Ascending aorta (tissue), 2 donors: ENCODE measurements at regions not wholly inside any gene's neighbourhood (a gene's known extent, or its start where the extent isn't known, plus 50 kb on each side); places are given as distances from the start of the nearest gene placed in this dataset.

Source experiments
- DNase-seq, 2 donors: peaks; one replicate each; pipeline ENCODE4 v3.0.0-alpha.2; 2019; ENCODE audit warnings: low spot score in 2 of 2
- H3K27ac ChIP-seq, 2 donors: fragments of 200-600 bp; sonication (generic); one replicate each; pipeline ENCODE4 v1.5.1; 2016 to 2017; ENCODE audit warnings: mild to moderate bottlenecking in 1 of 2
- H3K27me3 ChIP-seq: fragments of 200-600 bp; sonication (generic); one replicate; pipeline ENCODE4 v1.5.1; 2017
- H3K36me3 ChIP-seq, 2 donors: fragments of 200-600 bp; sonication (generic); one replicate each; pipeline ENCODE4 v1.5.1; 2016
- H3K4me1 ChIP-seq, 2 donors: fragments of 200-600 bp; sonication (generic); one replicate each; pipeline ENCODE4 v1.5.1; 2016 to 2017; ENCODE audit warnings: mild to moderate bottlenecking in 1 of 2
- H3K4me3 ChIP-seq, 2 donors: fragments of 200-600 bp; sonication (generic); one replicate each; pipeline ENCODE4 v1.5.1; 2016 to 2017; ENCODE audit warnings: mild to moderate bottlenecking in 1 of 2
- H3K9me3 ChIP-seq, 2 donors: fragments of 200-600 bp; sonication (generic); one replicate each; pipeline ENCODE4 v1.5.1; 2016
- CTCF ChIP-seq, 3 experiments: fragments of 200-600 bp in 2 of 3; fragments of 450-650 bp in 1 of 3; sonication (generic) in 2 of 3; IDR thresholded peaks; one replicate each; pipeline ENCODE4 v1.5.1; 2016 to 2019; ENCODE audit warnings: antibody characterized with exemption in 3 of 3, mild to moderate bottlenecking in 1 of 3, moderate library complexity in 1 of 3
- intact Hi-C: fragments of 100-400 bp; cut with DNase I; formaldehyde crosslinking; loops from one replicate; pipeline ENCODE4 v1.15.1; 2023

GRCh38 chr11:8340296-8340695 is 76.6 kb upstream of the LMO1 start:
- H3K27ac ChIP-seq, result no peak overlapping the region
- H3K27me3 ChIP-seq, result no peaks in the 10 kb centered on the region
- no peaks in the 10 kb centered on the region for H3K9me3 ChIP-seq
- DNase-seq, result no peak
- no peak overlapping the region for H3K4me3 ChIP-seq
- H3K36me3 ChIP-seq, result no peaks in the 10 kb centered on the region
- TF ChIP-seq CTCF (IDR thresholded peaks at IDR 0.05), result no peak
- intact Hi-C loops, result no loop called here
- H3K4me1 ChIP-seq, result no peaks in the 10 kb centered on the region

- no peak for TF ChIP-seq CTCF (IDR thresholded peaks at IDR 0.05)
- DNase-seq, result no peak
- Histone ChIP-seq H3K9me3 (no peaks in the 10 kb centered on the region), H3K27ac (no peak overlapping the region), H3K4me1 (no peaks in the 10 kb centered on the region), H3K4me3 (no peak overlapping the region), H3K36me3 (no peaks in the 10 kb centered on the region), H3K27me3 (no peaks in the 10 kb centered on the region)
- intact Hi-C loops, result no loop called here
Measured at GRCh38 chr11:8339592-8340022, 75.9 kb upstream of the LMO1 start.

- Histone ChIP-seq H3K9me3 (no peaks in the 10 kb centered on the region), H3K36me3 (no peaks in the 10 kb centered on the region), H3K27me3 (no peaks in the 10 kb centered on the region), H3K27ac (no peak overlapping the region), H3K4me3 (no peak overlapping the region), H3K4me1 (no peaks in the 10 kb centered on the region)
- TF ChIP-seq CTCF (IDR thresholded peaks at IDR 0.05), result peak in 2 of 3 experiments; percentile 11 to 31
- intact Hi-C loops, result no loop called here
- no peak for DNase-seq
Measured at GRCh38 chr11:8338138-8338537, 74.5 kb upstream of the LMO1 start.

GRCh38 chr11:8337130-8337795 is 73.6 kb upstream of the LMO1 start:
- Histone ChIP-seq H3K4me3 (no peak overlapping the region), H3K27me3 (no peaks in the 10 kb centered on the region), H3K27ac (no peak overlapping the region), H3K4me1 (no peaks in the 10 kb centered on the region), H3K9me3 (no peaks in the 10 kb centered on the region), H3K36me3 (no peaks in the 10 kb centered on the region)
- no peak for DNase-seq
- intact Hi-C loops, result no loop called here
- TF ChIP-seq CTCF (IDR thresholded peaks at IDR 0.05), result no peak

GRCh38 chr11:8336356-8337129 is 72.9 kb upstream of the LMO1 start:
- Histone ChIP-seq H3K4me3 (no peak overlapping the region), H3K27me3 (no peaks in the 10 kb centered on the region), H3K27ac (no peak overlapping the region), H3K4me1 (no peaks in the 10 kb centered on the region), H3K9me3 (no peaks in the 10 kb centered on the region), H3K36me3 (no peaks in the 10 kb centered on the region)
- intact Hi-C loops, result no loop called here
- no peak for DNase-seq
- no peak for TF ChIP-seq CTCF (IDR thresholded peaks at IDR 0.05)
